Sigmoid colon (tissue), 6 donors: ENCODE measurements at regions not wholly inside any gene's neighbourhood (a gene's known extent, or its start where the extent isn't known, plus 50 kb on each side); places are given as distances from the start of the nearest gene placed in this dataset.
"Not testable (repeated sequence)": the region's sequence is repeated elsewhere in the genome, so short reads cannot be mapped to it uniquely, and the experiment has no call there.

Experiments
- DNase-seq: peaks from one replicate; pipeline ENCODE4 v3.0.0-alpha.2; 2019
- H3K27ac ChIP-seq, 4 donors: fragments of 200-600 bp; sonication (generic); one replicate each; pipeline ENCODE4 v1.5.1; 2016 to 2019; ENCODE audit warnings: mild to moderate bottlenecking in 1 of 4
- H3K27me3 ChIP-seq, 3 donors: fragments of 200-600 bp; sonication (generic); one replicate each; pipeline ENCODE4 v1.5.1; 2019; ENCODE audit warnings: mild to moderate bottlenecking in 1 of 3
- H3K36me3 ChIP-seq, 4 donors: fragments of 200-600 bp; sonication (generic); one replicate each; pipeline ENCODE4 v1.5.1; 2016 to 2019
- H3K4me1 ChIP-seq, 4 donors: fragments of 200-600 bp; sonication (generic); one replicate each; pipeline ENCODE4 v1.5.1; 2017 to 2019
- H3K4me3 ChIP-seq, 4 donors: fragments of 200-600 bp; sonication (generic); one replicate each; pipeline ENCODE4 v1.5.1; 2017 to 2019; ENCODE audit warnings: mild to moderate bottlenecking in 2 of 4, moderate library complexity in 1 of 4
- H3K9me3 ChIP-seq, 4 donors: fragments of 200-600 bp in 3 of 4; sonication (generic) in 3 of 4; one replicate each; pipeline versions ENCODE4 v1.5.1 to v1.6.1; 2013 to 2019
- EP300 ChIP-seq, 4 donors: sonication (generic); formaldehyde crosslinking; IDR thresholded peaks; one replicate each; pipeline ENCODE4 v1.6.1; 2017; ENCODE audit warnings: antibody characterized with exemption in 4 of 4
- POLR2A ChIP-seq, 2 donors: fragments of 450-650 bp; IDR thresholded peaks; one replicate each; pipeline ENCODE4 v1.6.1; 2016; ENCODE audit warnings: antibody characterized with exemption in 2 of 2, mild to moderate bottlenecking in 2 of 2, moderate library complexity in 2 of 2
- POLR2AphosphoS5 ChIP-seq, 4 donors: sonication (generic); formaldehyde crosslinking; IDR thresholded peaks; one replicate each; pipeline ENCODE4 v1.6.1; 2017; ENCODE audit warnings: antibody characterized with exemption in 4 of 4
- WGBS, 2 donors: extraction: QIAGEN DNeasy Blood & Tissue Kit; methylation state at CpG; one replicate each; pipeline ENCODE4 v1.1.7; 2013; 5-methylcytosine and 5-hydroxymethylcytosine counted together
- intact Hi-C: fragments of 100-400 bp; cut with DNase I; formaldehyde crosslinking; loops from one replicate; pipeline ENCODE4 v1.15.1; 2023
- TF ChIP-seq, protein P1 (sequence below), 4 experiments: fragments of 450-650 bp in 3 of 4; fragments of 200-600 bp in 1 of 4; IDR thresholded peaks; one replicate each; pipeline ENCODE4 v1.5.1; 2016 to 2019; ENCODE audit warnings: antibody characterized with exemption in 4 of 4, mild to moderate bottlenecking in 3 of 4, moderate library complexity in 2 of 4
- donor health status: healthy with polysubstance abuse.
- donor health status: healthy.

DNA sequence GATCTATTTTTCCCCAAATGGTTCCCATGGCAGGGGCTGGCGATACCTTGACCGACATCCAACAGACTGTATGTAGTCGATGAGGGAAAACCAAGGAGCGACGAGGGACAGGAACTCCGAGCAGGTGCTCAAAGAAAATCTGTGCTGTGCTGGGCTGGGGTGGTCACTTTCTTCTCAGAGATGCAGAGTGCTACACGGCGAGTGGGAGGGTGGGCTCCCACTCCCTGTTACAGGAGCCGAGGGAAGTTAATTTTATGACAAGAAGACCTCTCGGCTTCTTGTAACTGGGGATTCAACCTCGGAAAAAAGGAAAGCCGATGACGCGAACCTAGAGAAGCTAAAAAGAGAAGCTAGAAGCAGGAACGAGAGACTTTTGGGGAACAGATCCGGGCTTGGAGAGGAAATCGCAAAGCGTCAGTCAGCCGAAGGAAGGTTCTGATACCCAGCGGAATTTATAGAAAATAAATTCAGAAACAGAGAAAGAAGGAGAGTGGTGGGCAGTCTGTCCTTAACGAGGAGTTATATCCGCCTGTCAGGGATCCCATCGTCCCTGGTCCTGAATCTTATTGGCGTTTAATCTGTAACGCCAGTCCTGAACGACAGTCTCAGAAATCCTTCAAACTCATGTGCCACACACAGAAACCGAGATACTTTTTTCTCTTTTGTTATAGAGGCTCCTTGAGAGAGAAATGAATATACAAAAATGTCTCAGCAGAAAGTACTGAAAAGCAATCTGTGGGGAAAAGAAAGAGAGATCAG, 84.6 kb upstream of the ZNF322 start:
- no peaks in the 10 kb centered on the region for H3K4me1 ChIP-seq
- H3K9me3 ChIP-seq = no peaks in the 10 kb centered on the region
- no peak for DNase-seq
- H3K27me3 ChIP-seq = peaks cover 6 to 54% (median 27%) of the 10 kb centered on the region in 3 donors
- H3K27ac ChIP-seq = no peak overlapping the region
- intact Hi-C loops = no loop called here
- H3K4me3 ChIP-seq = no peak overlapping the region
- no peaks in the 10 kb centered on the region for H3K36me3 ChIP-seq
- TF ChIP-seq POLR2AphosphoS5 (IDR thresholded peaks at IDR 0.05) (no peak), POLR2A (IDR thresholded peaks at IDR 0.05) (no peak), EP300 (IDR thresholded peaks at IDR 0.05) (no peak)
- TF ChIP-seq, protein P1, sequence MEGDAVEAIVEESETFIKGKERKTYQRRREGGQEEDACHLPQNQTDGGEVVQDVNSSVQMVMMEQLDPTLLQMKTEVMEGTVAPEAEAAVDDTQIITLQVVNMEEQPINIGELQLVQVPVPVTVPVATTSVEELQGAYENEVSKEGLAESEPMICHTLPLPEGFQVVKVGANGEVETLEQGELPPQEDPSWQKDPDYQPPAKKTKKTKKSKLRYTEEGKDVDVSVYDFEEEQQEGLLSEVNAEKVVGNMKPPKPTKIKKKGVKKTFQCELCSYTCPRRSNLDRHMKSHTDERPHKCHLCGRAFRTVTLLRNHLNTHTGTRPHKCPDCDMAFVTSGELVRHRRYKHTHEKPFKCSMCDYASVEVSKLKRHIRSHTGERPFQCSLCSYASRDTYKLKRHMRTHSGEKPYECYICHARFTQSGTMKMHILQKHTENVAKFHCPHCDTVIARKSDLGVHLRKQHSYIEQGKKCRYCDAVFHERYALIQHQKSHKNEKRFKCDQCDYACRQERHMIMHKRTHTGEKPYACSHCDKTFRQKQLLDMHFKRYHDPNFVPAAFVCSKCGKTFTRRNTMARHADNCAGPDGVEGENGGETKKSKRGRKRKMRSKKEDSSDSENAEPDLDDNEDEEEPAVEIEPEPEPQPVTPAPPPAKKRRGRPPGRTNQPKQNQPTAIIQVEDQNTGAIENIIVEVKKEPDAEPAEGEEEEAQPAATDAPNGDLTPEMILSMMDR (IDR thresholded peaks at IDR 0.05) = no peak
- WGBS, 2 donors = 7 to 19% methylated on average over 27 of the region's 27 CpGs

DNA sequence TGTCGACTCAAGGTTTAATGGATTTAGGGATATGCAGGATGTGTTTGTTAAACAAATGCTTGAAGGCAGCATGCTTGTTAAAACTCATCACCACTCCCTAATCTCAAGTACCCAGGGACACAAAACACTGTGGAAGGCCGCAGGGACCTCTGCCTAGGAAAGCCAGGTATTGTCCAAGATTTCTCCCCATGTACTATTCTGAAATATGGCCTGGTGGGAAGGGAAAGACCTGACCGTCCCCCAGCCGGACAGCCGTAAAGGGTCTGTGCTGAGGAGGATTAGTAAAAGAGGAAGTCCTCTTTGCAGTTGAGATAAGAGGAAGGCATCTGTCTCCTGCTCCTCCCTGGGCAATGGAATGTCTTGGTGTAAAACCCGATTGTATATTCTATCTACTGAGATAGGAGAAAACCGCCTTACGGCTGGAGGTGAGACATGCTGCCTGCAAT, 85.3 kb upstream of the ZNF322 start:
- H3K36me3 ChIP-seq, H3K9me3 ChIP-seq, H3K4me3 ChIP-seq, intact Hi-C loops, H3K27ac ChIP-seq, H3K4me1 ChIP-seq, DNase-seq: not testable (repeated sequence)
- peaks cover 6 to 62% (median 29%) of the 10 kb centered on the region in 3 donors for H3K27me3 ChIP-seq
- 7 to 26% methylated on average over 8 of the region's 8 CpGs for WGBS, 2 donors

DNA sequence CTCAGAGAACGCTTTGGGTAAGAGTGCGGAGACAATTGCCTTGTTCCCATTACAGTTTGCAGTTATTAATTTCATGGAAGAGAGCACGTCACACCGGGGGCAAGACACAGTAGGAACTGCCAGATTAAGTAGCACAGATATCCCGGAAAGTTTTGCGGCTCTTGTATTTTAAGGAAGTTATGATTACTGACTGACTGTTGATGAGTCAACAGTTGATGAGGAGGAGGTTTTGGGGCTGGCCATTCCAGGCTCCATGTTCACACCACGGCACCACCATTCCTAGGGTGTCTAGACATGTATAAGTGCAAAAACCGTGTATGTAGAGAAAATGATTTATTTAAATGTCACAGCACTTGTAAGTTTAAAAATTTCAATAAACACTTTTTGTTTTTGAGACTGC, 86.4 kb upstream of the ZNF322 start:
- intact Hi-C loops, H3K36me3 ChIP-seq, H3K4me3 ChIP-seq, H3K9me3 ChIP-seq, DNase-seq, H3K27ac ChIP-seq, H3K4me1 ChIP-seq: not testable (repeated sequence)
- peaks cover 6 to 66% (median 32%) of the 10 kb centered on the region in 3 donors for H3K27me3 ChIP-seq
- WGBS, 2 donors = 30 to 43% methylated on average over 8 of the region's 8 CpGs

DNA sequence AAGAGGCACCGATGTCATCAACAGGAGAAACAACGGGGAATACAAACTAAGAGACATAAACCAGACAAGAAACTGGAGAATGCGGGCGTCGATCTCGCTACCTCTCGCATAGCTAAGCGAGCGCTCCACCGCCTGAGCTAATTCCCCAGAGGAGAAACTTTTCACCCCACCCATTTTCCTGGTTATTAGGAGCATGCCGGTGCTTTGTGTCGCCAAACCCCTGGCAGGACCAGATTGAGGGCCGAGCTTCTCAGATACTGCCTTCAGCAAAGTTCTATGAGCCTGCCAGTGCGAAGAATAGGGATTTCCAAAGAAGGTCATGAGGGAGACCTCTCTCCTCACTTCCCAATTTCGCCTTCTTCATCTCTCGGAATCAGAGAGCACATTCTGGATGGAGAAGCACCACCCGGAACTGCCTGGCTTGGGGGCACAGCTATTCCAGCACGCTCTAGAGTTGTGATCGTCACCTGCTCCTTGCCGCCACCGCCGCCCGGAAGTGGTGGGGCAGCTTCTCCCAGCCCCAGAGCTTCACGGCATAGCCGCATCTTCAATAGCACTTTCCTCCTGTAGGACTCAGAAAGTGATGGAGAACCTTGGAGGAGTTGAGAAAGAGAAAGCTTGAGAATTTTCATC, 89.7 kb upstream of the ZNF322 start:
- H3K27ac ChIP-seq = not testable (repeated sequence)

DNA sequence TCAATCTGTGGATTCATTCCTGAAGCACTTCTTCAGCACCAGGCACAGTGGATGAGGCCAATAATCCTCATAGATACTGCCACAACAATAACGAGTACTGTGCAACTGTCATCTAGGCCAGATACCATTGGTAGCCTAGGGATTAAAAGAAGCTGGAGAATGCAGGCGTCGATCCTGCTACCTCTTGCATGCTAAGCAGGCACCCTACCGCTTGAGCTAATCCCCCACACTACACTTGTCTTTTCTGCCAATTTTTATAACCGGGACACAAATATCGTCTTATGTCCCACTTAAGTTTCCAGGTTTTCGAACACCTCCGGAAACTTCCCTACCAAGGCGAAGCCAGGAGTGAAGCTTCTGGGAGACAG, 90.2 kb upstream of the ZNF322 start:
- peaks cover 3 to 56% (median 19%) of the 10 kb centered on the region in 3 donors for H3K27me3 ChIP-seq
- H3K36me3 ChIP-seq, H3K4me3 ChIP-seq, H3K9me3 ChIP-seq, H3K4me1 ChIP-seq, DNase-seq, intact Hi-C loops, H3K27ac ChIP-seq: not testable (repeated sequence)
- 5 to 18% methylated on average over 9 of the region's 9 CpGs for WGBS, 2 donors

More for the DNA sequence above, 89.7 kb upstream of the ZNF322 start:
- H3K9me3 ChIP-seq, H3K4me1 ChIP-seq, H3K36me3 ChIP-seq, H3K4me3 ChIP-seq, DNase-seq, intact Hi-C loops: not testable (repeated sequence)
- H3K27me3 ChIP-seq = peaks cover 3 to 56% (median 19%) of the 10 kb centered on the region in 3 donors
- WGBS, 2 donors = 11 to 22% methylated on average over 23 to 25 of the region's 25 CpGs

DNA sequence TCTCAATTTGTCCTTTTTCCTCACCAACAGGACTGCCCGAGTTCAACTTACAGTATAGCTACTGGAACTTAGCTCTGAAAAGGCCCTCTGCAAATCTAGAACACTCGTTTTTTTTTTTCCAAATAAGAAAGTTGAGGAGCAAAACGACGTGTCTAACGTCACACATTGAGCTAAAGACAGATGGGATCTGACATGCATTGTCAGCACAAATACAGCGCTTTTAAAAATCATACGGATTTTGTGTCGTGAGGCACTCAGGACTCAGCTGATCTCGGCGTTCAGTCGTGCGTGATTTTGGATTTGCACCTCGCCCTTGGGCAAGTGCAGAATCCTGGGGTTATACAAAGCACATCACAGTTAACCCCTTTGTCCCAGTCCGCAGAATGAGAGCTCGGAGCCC, 94.7 kb upstream of the ZNF322 start:
- intact Hi-C loops = no loop called here
- no peaks in the 10 kb centered on the region for H3K9me3 ChIP-seq
- no peaks in the 10 kb centered on the region for H3K4me1 ChIP-seq
- H3K27me3 ChIP-seq = peaks cover 0 to 41% (median 19%) of the 10 kb centered on the region in 3 donors
- H3K27ac ChIP-seq = no peak overlapping the region
- H3K4me3 ChIP-seq = no peak overlapping the region
- TF ChIP-seq EP300 (IDR thresholded peaks at IDR 0.05) (no peak), POLR2AphosphoS5 (IDR thresholded peaks at IDR 0.05) (no peak), POLR2A (IDR thresholded peaks at IDR 0.05) (no peak)
- TF ChIP-seq, protein P1 (IDR thresholded peaks at IDR 0.05) = no peak
- DNase-seq = no peak
- no peaks in the 10 kb centered on the region for H3K36me3 ChIP-seq
- WGBS, 2 donors = 6 to 16% methylated on average over 15 of the region's 15 CpGs

DNA sequence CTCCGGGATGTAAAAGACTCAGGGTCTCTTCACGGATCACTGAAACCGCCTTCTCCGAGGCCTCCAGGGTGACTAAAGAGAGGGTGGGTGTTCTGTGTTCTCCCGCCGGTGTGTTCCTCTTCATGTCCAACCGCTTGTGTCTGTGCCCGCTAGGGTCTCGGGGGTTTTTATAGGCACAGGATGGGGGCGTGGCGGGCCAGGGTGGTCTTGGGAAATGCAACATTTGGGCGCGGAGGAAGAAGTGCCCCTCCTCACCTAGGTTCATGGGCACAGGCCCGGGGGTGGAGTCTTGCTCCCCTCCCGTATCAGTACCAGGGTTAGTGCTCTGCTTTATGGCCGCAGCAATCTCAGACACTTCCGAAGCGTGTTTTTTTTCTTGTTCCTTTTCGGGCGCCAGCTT, 95.3 kb upstream of the ZNF322 start:
- H3K4me1 ChIP-seq, H3K4me3 ChIP-seq, H3K36me3 ChIP-seq, H3K27ac ChIP-seq, DNase-seq, H3K9me3 ChIP-seq, intact Hi-C loops: not testable (repeated sequence)
- peaks cover 0 to 35% (median 17%) of the 10 kb centered on the region in 3 donors for H3K27me3 ChIP-seq
- 2 to 8% methylated on average over 20 of the region's 20 CpGs for WGBS, 2 donors

DNA sequence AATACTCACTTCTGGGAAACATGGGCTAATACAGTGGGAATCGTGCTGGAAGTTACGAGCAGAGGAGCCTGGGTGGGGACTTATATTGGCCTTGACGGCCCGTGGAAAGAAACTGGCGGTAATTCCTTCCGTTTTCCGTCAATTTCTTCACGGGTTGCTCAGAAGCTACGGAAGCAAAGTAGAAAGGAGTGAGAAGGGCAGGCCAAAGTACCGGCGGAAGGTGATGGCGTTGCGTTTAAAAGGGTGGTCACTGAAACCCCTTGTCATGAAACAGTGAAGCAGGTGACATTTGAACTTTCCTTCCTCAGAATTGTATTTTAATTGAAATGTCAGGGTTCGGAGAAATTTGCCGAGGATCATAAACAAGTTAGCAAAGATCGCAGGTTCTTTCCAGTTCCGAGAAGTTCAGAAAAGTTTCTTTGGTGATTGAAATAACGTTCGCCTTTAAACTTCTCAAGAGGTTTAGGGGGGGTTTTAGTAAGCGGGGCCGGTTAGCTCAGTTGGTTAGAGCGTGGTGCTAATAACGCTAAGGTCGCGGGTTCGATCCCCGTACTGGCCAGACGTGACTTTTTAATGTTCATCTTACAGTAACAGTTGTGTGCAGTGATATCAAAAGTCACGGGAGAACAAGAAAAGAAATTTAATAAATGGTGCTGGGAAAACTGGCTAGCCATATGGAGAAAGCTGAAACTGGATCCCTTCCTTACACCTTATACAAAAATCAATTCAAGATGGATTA, 96.7 kb upstream of the ZNF322 start:
- peaks cover 0 to 30% (median 13%) of the 10 kb centered on the region in 3 donors for H3K27me3 ChIP-seq
- H3K9me3 ChIP-seq, H3K4me3 ChIP-seq, H3K36me3 ChIP-seq, DNase-seq, H3K4me1 ChIP-seq, H3K27ac ChIP-seq, intact Hi-C loops: not testable (repeated sequence)
- 8 to 14% methylated on average over 29 of the region's 29 CpGs for WGBS, 2 donors

DNA sequence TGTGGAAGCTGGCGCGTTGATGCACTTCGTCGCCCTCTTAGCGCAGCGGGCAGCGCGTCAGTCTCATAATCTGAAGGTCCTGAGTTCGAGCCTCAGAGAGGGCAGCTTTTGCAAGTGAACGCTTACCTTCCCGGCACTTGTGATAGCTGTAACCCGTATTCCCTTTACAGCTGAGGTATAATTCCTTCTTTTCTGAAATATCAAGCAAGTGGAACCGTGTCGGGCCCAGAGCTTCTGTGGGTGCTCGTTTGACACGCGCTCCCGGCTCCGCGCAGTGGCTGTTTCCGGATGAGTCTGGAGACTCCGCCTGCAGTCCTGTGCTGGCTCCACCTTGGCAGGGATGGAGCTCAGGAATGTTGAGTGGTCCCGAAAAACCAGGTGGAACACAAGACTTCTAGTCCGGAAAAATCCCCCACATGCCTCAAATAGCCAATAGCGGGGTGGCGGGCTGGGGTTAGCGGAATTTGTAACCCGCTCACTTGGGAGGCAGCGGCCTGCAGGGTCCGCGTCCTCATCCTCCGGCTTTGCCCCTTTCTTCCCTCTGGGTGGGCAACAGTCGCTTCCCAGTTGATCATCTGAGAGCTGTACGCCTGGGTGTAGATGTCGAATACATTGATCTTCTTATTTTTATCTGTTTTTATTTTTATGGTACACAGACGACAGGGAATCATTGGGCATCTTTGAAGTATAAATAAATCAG, 106.8 kb upstream of the ZNF322 start:
- DNase-seq = not testable (repeated sequence)

More for the DNA sequence above, 106.8 kb upstream of the ZNF322 start:
- H3K4me3 ChIP-seq, H3K9me3 ChIP-seq, H3K4me1 ChIP-seq, H3K27me3 ChIP-seq, intact Hi-C loops, H3K36me3 ChIP-seq, H3K27ac ChIP-seq: not testable (repeated sequence)
- no CpG with 5 or more reads among the region's 36 CpGs for WGBS, 2 donors
